Esophagus squamous epithelium (tissue), 5 donors: ENCODE measurements at regions not wholly inside any gene's neighbourhood (a gene's known extent, or its start where the extent isn't known, plus 50 kb on each side); places are given as distances from the start of the nearest gene placed in this dataset.

Experiments
- DNase-seq: peaks from one replicate; lab custom pipeline; 2025; lab: John Stamatoyannopoulos, UW
- H3K27ac ChIP-seq, 4 donors: fragments of 200-600 bp; sonication (generic); one replicate each; pipeline ENCODE4 v1.5.1; 2016 to 2019; ENCODE audit warnings: mild to moderate bottlenecking in 1 of 4
- H3K27me3 ChIP-seq, 4 donors: fragments of 200-600 bp; sonication (generic); 1 replicate in 3 of 4; 2 replicates in 1 of 4; pipeline versions ENCODE4 v1.5.1 to v1.6.0; 2017 to 2021; ENCODE audit warnings: antibody characterized with exemption in 1 of 4
- H3K36me3 ChIP-seq, 3 donors: fragments of 200-600 bp; sonication (generic); one replicate each; pipeline ENCODE4 v1.5.1; 2016 to 2019
- H3K4me1 ChIP-seq, 3 donors: fragments of 200-600 bp; sonication (generic); one replicate each; pipeline ENCODE4 v1.5.1; 2017 to 2019
- H3K4me3 ChIP-seq, 4 donors: fragments of 200-600 bp; sonication (generic); 1 replicate in 3 of 4; 2 replicates in 1 of 4; pipeline ENCODE4 v1.5.1; 2016 to 2019; ENCODE audit warnings: mild to moderate bottlenecking in 2 of 4, moderate library complexity in 1 of 4
- H3K9me3 ChIP-seq, 3 donors: fragments of 200-600 bp; sonication (generic); one replicate each; pipeline ENCODE4 v1.5.1; 2016 to 2019
- CTCF ChIP-seq, 6 experiments: fragments of 450-650 bp in 4 of 6; fragments of 200-600 bp in 2 of 6; sonication (generic) in 2 of 6; IDR thresholded peaks; one replicate each; pipeline ENCODE4 v1.5.1; 2016 to 2019; ENCODE audit warnings: antibody characterized with exemption in 6 of 6, mild to moderate bottlenecking in 4 of 6, moderate library complexity in 4 of 6
- POLR2A ChIP-seq, 4 donors: fragments of 450-650 bp; IDR thresholded peaks; one replicate each; pipeline ENCODE4 v1.6.1; 2017; ENCODE audit warnings: antibody characterized with exemption in 4 of 4, mild to moderate bottlenecking in 4 of 4, moderate library complexity in 3 of 4
- WGBS, 2 donors: methylation state at CpG; one replicate each; pipeline ENCODE4 v1.1.5; 2018; 5-methylcytosine and 5-hydroxymethylcytosine counted together
- intact Hi-C: fragments of 100-400 bp; cut with DNase I; formaldehyde crosslinking; loops from one replicate; pipeline ENCODE4 v1.15.0; 2022
- donor health status: DM: yes; HTN: yes; CAD: no.

DNA sequence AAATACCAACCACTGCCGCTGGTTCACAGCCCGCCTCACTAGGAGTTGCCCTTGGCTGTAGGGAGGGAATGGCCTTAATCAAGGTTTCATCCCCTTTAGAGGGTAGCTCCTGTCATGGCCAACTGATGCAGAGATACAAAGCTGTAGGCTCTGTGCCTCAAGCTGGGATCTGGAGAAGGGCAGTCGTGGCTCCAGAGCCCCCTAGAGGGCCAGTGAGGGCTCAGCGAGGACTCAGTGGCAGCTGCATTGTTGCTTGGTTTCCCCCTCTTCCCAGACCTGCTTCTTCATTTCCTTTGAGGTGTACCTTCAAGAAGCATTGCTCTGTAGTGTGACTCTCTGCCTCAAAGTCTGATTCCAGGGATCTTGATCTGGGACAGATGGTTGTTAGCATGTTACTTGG lies 302.1 kb downstream of the LPIN1 start:
- H3K36me3 ChIP-seq = no peaks in the 10 kb centered on the region
- no peaks in the 10 kb centered on the region for H3K4me1 ChIP-seq
- intact Hi-C loops = no loop called here
- no peak overlapping the region for H3K4me3 ChIP-seq
- peaks cover 0 to 10% (median 0%) of the 10 kb centered on the region in 4 donors for H3K27me3 ChIP-seq
- no peak for TF ChIP-seq POLR2A (IDR thresholded peaks at IDR 0.05)
- no peak for TF ChIP-seq CTCF (IDR thresholded peaks at IDR 0.05)
- no peaks in the 10 kb centered on the region for H3K9me3 ChIP-seq
- H3K27ac ChIP-seq = no peak overlapping the region
- 63 to 84% methylated on average over 2 to 4 of the region's 4 CpGs for WGBS, 2 donors
- DNase-seq = no peak

DNA sequence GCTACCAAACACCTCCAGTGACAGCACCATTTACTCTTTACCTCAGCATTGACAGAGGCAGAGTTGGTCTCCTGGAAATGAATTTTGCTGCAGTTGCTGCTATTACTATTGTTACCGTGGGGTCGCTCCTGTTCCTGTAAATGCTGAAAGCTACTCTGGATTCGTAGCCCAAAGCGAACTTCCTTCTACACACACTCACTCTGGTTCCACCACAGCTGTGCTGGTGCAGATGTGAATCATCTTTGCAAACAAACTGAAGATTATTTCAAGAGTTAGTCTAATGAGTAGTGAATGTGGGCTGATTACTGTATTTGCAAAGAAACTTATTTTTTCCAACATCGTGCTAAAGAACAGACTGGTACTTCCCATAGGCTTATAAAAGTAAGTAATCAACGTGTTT lies 304.0 kb downstream of the LPIN1 start:
- Histone ChIP-seq H3K9me3 (no peaks in the 10 kb centered on the region), H3K4me3 (no peak overlapping the region), H3K27ac (no peak overlapping the region), H3K27me3 (peaks cover 0 to 10% (median 0%) of the 10 kb centered on the region in 4 donors), H3K36me3 (no peaks in the 10 kb centered on the region), H3K4me1 (no peaks in the 10 kb centered on the region)
- WGBS, 2 donors = 17 to 33% methylated on average over 6 of the region's 6 CpGs
- intact Hi-C loops = no loop called here
- TF ChIP-seq CTCF (IDR thresholded peaks at IDR 0.05) (no peak), POLR2A (IDR thresholded peaks at IDR 0.05) (no peak)
- DNase-seq = no peak

DNA sequence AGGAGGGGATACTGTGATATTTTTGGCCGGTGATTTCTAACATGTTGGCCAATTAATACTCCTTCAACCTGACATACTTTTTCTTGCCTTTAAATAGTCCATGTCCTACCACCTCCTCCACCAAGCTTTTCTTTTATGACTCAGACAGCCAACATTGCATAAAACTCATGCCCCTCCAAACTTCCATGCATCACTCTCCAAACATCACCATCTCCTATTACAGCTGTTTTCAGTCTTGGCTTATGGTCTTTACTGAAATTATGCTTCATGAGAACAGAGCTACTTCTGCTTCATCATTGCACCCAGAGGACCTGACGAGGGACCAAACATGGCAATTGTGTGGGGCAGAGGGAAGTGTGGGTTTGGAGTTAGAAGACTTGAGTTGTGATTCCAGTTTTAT lies 305.4 kb downstream of the LPIN1 start:
- no peaks in the 10 kb centered on the region for H3K9me3 ChIP-seq
- intact Hi-C loops = no loop called here
- no peaks in the 10 kb centered on the region for H3K4me1 ChIP-seq
- H3K36me3 ChIP-seq = no peaks in the 10 kb centered on the region
- H3K27me3 ChIP-seq = peaks cover 0 to 3% (median 0%) of the 10 kb centered on the region in 4 donors
- no peak overlapping the region for H3K27ac ChIP-seq
- no peak overlapping the region for H3K4me3 ChIP-seq
- WGBS, 2 donors = 92 to 93% methylated on average over 2 of the region's 2 CpGs
- no peak for DNase-seq
- no peak for TF ChIP-seq CTCF (IDR thresholded peaks at IDR 0.05)

- no peak overlapping the region for H3K27ac ChIP-seq
- TF ChIP-seq CTCF (IDR thresholded peaks at IDR 0.05) (no peak), POLR2A (IDR thresholded peaks at IDR 0.05) (no peak)
- H3K4me3 ChIP-seq = no peak overlapping the region
- 92 to 96% methylated on average over 3 of the region's 3 CpGs for WGBS, 2 donors
- intact Hi-C loops = no loop called here
- H3K36me3 ChIP-seq = no peaks in the 10 kb centered on the region
- no peaks in the 10 kb centered on the region for H3K4me1 ChIP-seq
- no peaks in the 10 kb centered on the region for H3K27me3 ChIP-seq
- no peak for DNase-seq
- no peaks in the 10 kb centered on the region for H3K9me3 ChIP-seq
These were observed 306.4 kb downstream of the LPIN1 start for GRCh38 chr2:12052796-12053195.

DNA sequence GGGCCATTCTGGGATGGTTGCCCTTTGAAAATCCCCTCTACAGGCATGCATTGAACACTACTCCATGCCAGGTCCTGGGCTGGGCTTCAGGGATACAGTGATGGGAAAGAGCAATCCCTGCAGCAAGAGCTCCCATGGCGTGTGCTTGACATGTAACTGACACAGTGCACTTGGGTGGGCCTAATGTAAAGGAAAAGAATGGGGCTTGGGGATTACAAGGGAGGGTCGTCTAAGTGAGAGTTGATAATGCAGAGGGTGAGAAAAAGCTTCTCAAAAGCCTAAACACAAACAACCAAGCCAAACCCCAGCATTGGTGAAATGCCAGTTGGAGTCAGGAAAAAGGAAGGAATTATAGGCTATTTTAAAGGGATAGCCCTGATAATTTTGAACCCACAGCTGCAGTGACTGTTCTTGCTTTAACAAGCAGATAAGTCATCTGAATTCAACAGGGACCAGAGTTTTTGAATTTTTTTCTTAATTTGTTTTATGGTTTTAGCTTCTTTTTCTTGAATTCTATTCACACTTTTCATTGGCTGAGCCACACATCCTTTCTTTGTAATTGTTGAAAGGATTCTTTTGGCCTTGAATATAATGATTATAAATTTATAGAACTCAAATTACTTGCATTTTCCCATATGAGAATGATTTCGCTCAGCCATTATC lies 308.7 kb downstream of the LPIN1 start:
- DNase-seq = no peak
- H3K36me3 ChIP-seq = no peaks in the 10 kb centered on the region
- H3K27ac ChIP-seq = no peak overlapping the region
- H3K4me3 ChIP-seq = no peak overlapping the region
- intact Hi-C loops = no loop called here
- no peaks in the 10 kb centered on the region for H3K4me1 ChIP-seq
- WGBS, 2 donors = 58 to 81% methylated on average over 3 of the region's 3 CpGs
- no peaks in the 10 kb centered on the region for H3K27me3 ChIP-seq
- H3K9me3 ChIP-seq = no peaks in the 10 kb centered on the region
- TF ChIP-seq CTCF (IDR thresholded peaks at IDR 0.05) = no peak
- TF ChIP-seq POLR2A (IDR thresholded peaks at IDR 0.05) = no peak
